SU-DHL-6 (cell line): ENCODE measurements at regions not wholly inside any gene's neighbourhood (a gene's known extent, or its start where the extent isn't known, plus 50 kb on each side); places are given as distances from the start of the nearest gene placed in this dataset.

Experiments
- H2AFZ ChIP-seq: fragments of 200-600 bp; sonication (generic); 2 replicates; pipeline ENCODE4 v1.6.1; 2014; ENCODE audit warnings: low read depth, mild to moderate bottlenecking, moderate library complexity, mixed read lengths, antibody characterized with exemption, low read length; ENCODE audit not compliant: severe bottlenecking
- H3F3A ChIP-seq: fragments of 200-600 bp; shearing (Covaris generic); 2 replicates; pipeline ENCODE4 v1.6.0; 2016; ENCODE audit warnings: antibody characterized with exemption, mild to moderate bottlenecking; ENCODE audit not compliant: insufficient read depth
- H3K27ac ChIP-seq: fragments of 200-600 bp; sonication (generic); 2 replicates; pipeline ENCODE4 v1.5.1; 2016; ENCODE audit warnings: low read depth, mild to moderate bottlenecking, low read length, moderate library complexity, mixed read lengths
- H3K27me3 ChIP-seq: fragments of 200-600 bp; sonication (generic), shearing (Covaris generic); 2 replicates; pipeline ENCODE4 v1.6.0; 2014; ENCODE audit warnings: mild to moderate bottlenecking, low read length
- H3K36me3 ChIP-seq: fragments of 200-600 bp; sonication (generic); 2 replicates; pipeline ENCODE4 v1.6.1; 2014; ENCODE audit warnings: mild to moderate bottlenecking, low read length, mixed read lengths
- H3K4me2 ChIP-seq: fragments of 300-600, 200-600 bp; shearing (Covaris generic), sonication (generic); 2 replicates; pipeline ENCODE4 v1.6.0; 2014; ENCODE audit warnings: low read length, low read depth, mild to moderate bottlenecking; ENCODE audit not compliant: poor library complexity, severe bottlenecking
- H3K4me3 ChIP-seq: fragments of 200-600 bp; sonication (generic); 2 replicates; pipeline ENCODE4 v1.5.1; 2014; ENCODE audit warnings: antibody characterized with exemption, low read length, mild to moderate bottlenecking, mixed read lengths; ENCODE audit not compliant: insufficient read depth, poor library complexity, severe bottlenecking
- H3K79me2 ChIP-seq: fragments of 200-600 bp; sonication (generic); 2 replicates; pipeline ENCODE4 v1.6.1; 2014; ENCODE audit warnings: mild to moderate bottlenecking, low read length, moderate library complexity; ENCODE audit not compliant: insufficient read depth
- H3K9ac ChIP-seq: fragments of 200-600 bp; sonication (generic); 2 replicates; pipeline ENCODE4 v1.7.0; 2014; ENCODE audit warnings: mild to moderate bottlenecking, low read length
- H3K9me2 ChIP-seq: fragments of 200-600 bp; sonication (generic); replicated peaks from 2 replicates; pipeline ENCODE4 v1.6.1; 2014; ENCODE audit warnings: low read length; ENCODE audit not compliant: insufficient read depth
- H3K9me3 ChIP-seq: fragments of 200-600 bp; sonication (generic); 2 replicates; pipeline ENCODE4 v1.6.1; 2014; ENCODE audit warnings: low read length, mixed read lengths; ENCODE audit not compliant: insufficient read depth
- H4K20me1 ChIP-seq: fragments of 200-600 bp; sonication (generic); 2 replicates; pipeline ENCODE4 v1.6.1; 2014; ENCODE audit warnings: low read depth, mild to moderate bottlenecking, antibody characterized with exemption, low read length, moderate library complexity, mixed read lengths
- CTCF ChIP-seq: fragments of 200-600 bp; sonication (generic); IDR thresholded peaks from one replicate; pipeline ENCODE4 v1.5.1; 2017; ENCODE audit warnings: antibody characterized with exemption, mild to moderate bottlenecking, low read length, moderate library complexity; ENCODE audit not compliant: insufficient read depth, poor library complexity, severe bottlenecking
- EZH2phosphoT487 ChIP-seq: fragments of 200-600 bp; sonication (generic), shearing (Covaris generic); conservative IDR thresholded peaks from 2 replicates; pipeline ENCODE4 v1.6.1; 2018; ENCODE audit warnings: mild to moderate bottlenecking, antibody characterized with exemption, low read length, moderate library complexity, mixed read lengths

- Histone ChIP-seq H3K27me3 (no peaks in the 10 kb centered on the region), H4K20me1 (no peaks in the 10 kb centered on the region), H2AFZ (no peak overlapping the region), H3K9me2 (no peaks in the 10 kb centered on the region), H3K4me2 (no peak overlapping the region), H3K9ac (no peak overlapping the region), H3K9me3 (no peaks in the 10 kb centered on the region), H3K4me3 (no peak overlapping the region), H3K79me2 (no peaks in the 10 kb centered on the region), H3K36me3 (no peaks in the 10 kb centered on the region), H3K27ac (no peak overlapping the region), H3F3A (no peaks in the 10 kb centered on the region)
- TF ChIP-seq EZH2phosphoT487 (no peak), CTCF (no peak)
These were observed 308.2 kb downstream of the EMP1 start for GRCh38 chr12:13504736-13505135.

- Histone ChIP-seq H3F3A (no peaks in the 10 kb centered on the region), H3K79me2 (no peaks in the 10 kb centered on the region), H4K20me1 (no peaks in the 10 kb centered on the region), H3K4me2 (no peak overlapping the region), H3K9me3 (no peaks in the 10 kb centered on the region), H3K27ac (no peak overlapping the region), H3K4me3 (no peak overlapping the region), H3K9ac (no peak overlapping the region), H3K9me2 (no peaks in the 10 kb centered on the region), H3K36me3 (no peaks in the 10 kb centered on the region), H2AFZ (no peak overlapping the region), H3K27me3 (no peaks in the 10 kb centered on the region)
- no peak for TF ChIP-seq EZH2phosphoT487
- no peak for TF ChIP-seq CTCF
These were observed 307.5 kb downstream of the EMP1 start for GRCh38 chr12:13504074-13504473.

- Histone ChIP-seq H3K9ac (no peak overlapping the region), H3K27ac (no peak overlapping the region), H3K4me3 (no peak overlapping the region), H3K79me2 (no peaks in the 10 kb centered on the region), H4K20me1 (no peaks in the 10 kb centered on the region), H3K27me3 (no peaks in the 10 kb centered on the region), H3K9me2 (no peaks in the 10 kb centered on the region), H3K9me3 (no peaks in the 10 kb centered on the region), H3K36me3 (no peaks in the 10 kb centered on the region), H2AFZ (no peak overlapping the region), H3F3A (no peaks in the 10 kb centered on the region), H3K4me2 (no peak overlapping the region)
- no peak for TF ChIP-seq EZH2phosphoT487
- TF ChIP-seq CTCF = no peak
These were observed 306.7 kb downstream of the EMP1 start for GRCh38 chr12:13503094-13503835.
